ENCODE measurements at regions not wholly inside any gene's neighbourhood (a gene's known extent, or its start where the extent isn't known, plus 50 kb on each side); places are given as distances from the start of the nearest gene placed in this dataset.

DNA sequence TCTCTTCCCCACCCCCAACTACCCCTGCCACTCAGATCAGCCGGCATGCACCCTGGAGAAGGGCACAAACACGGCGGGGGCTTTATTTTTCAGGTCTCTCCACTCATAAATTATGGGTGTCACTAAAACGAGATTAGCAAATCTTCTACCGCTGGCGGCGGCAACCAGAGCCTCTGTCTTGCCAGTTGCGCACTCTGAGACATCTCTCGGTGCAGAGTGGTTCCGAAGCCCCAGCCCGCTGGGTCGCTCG is 125.3 kb upstream of the C11orf58 start:
- CTCF ChIA-PET: interaction anchor here (1.0 to 1.4 kb wide), 2 partner anchors 26 to 1705 kb away, joined by 3 to 5 read pairs; no protein-coding TSS in a partner anchor
- DNase-seq (no peak), ATAC-seq (ENCODE audit: low read depth) (no peak)
- Mint-ChIP-seq H3K9me3 (ENCODE audit: insufficient read depth) (no peaks in the 10 kb centered on the region), H3K27ac (no peak overlapping the region), H3K4me1 (peaks cover 18% of the 10 kb centered on the region), H3K4me3 (peak overlapping the region; percentile 72), H3K27me3 (peaks cover 45% of the 10 kb centered on the region)
- Histone ChIP-seq H3K4me1 (ENCODE audit: control insufficient read depth in 2 of 2, insufficient read depth in 2 of 2, low read length in 2 of 2) (peaks cover 16 to 20% of the 10 kb centered on the region in 2 donors), H3K9ac (ENCODE audit: low read length) (peak overlapping the region; percentile 27), H3K27me3 (replicated peaks in 1 of 4; ENCODE audit: control extremely low read depth in 1 of 4, control insufficient read depth in 3 of 4, insufficient read depth in 4 of 4, low read length in 3 of 4) (peaks cover 2 to 61% (median 51%) of the 10 kb centered on the region in 4 experiments), H2AFZ (ENCODE audit: insufficient read depth, low read depth, low read length, poor library complexity, severe bottlenecking) (peak overlapping the region; percentile 53), H3K9me3 (ENCODE audit: control extremely low read depth in 1 of 3, control insufficient read depth in 2 of 3, insufficient read depth in 1 of 3, low read length in 2 of 3) (peaks cover 0 to 33% (median 0%) of the 10 kb centered on the region in 3 donors), H3K36me3 (replicated peaks in 1 of 2; ENCODE audit: control extremely low read depth in 1 of 2, control insufficient read depth in 1 of 2, extremely low read depth in 1 of 2, insufficient read depth in 2 of 2, low read length in 1 of 2) (no peaks in the 10 kb centered on the region), H3K27ac (ENCODE audit: low read length in 2 of 2) (no peak overlapping the region), H3K4me2 (replicated peaks; ENCODE audit: low read depth, low read length, poor library complexity, severe bottlenecking) (peak overlapping the region; percentile 52), H3K79me2 (ENCODE audit: control insufficient read depth, insufficient read depth, low read length) (no peaks in the 10 kb centered on the region), H3K4me3 (ENCODE audit: control extremely low read depth in 1 of 5, extremely low read depth in 1 of 5, insufficient read depth in 1 of 5, low read depth in 2 of 5, low read length in 4 of 5) (peak overlapping the region in 2 of 5 experiments; percentile 40 to 52), H4K20me1 (ENCODE audit: control insufficient read depth, insufficient read depth, low read length, poor library complexity, severe bottlenecking) (no peaks in the 10 kb centered on the region)
- TF ChIP-seq EZH2 (IDR thresholded peaks at IDR 0.05; ENCODE audit: borderline replicate concordance, insufficient read depth, low read depth, low read length, poor library complexity, severe bottlenecking): peak; percentile 12
- TF ChIP-seq, protein P1, sequence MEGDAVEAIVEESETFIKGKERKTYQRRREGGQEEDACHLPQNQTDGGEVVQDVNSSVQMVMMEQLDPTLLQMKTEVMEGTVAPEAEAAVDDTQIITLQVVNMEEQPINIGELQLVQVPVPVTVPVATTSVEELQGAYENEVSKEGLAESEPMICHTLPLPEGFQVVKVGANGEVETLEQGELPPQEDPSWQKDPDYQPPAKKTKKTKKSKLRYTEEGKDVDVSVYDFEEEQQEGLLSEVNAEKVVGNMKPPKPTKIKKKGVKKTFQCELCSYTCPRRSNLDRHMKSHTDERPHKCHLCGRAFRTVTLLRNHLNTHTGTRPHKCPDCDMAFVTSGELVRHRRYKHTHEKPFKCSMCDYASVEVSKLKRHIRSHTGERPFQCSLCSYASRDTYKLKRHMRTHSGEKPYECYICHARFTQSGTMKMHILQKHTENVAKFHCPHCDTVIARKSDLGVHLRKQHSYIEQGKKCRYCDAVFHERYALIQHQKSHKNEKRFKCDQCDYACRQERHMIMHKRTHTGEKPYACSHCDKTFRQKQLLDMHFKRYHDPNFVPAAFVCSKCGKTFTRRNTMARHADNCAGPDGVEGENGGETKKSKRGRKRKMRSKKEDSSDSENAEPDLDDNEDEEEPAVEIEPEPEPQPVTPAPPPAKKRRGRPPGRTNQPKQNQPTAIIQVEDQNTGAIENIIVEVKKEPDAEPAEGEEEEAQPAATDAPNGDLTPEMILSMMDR (IDR thresholded peaks at IDR 0.05): no peak
- POLR2A ChIA-PET: no interaction called here
- intact Hi-C loops (cut with micrococcal nuclease): no loop called here
- WGBS (ENCODE audit: insufficient coverage): 9% methylated on average over 11 of the region's 13 CpGs

DNA sequence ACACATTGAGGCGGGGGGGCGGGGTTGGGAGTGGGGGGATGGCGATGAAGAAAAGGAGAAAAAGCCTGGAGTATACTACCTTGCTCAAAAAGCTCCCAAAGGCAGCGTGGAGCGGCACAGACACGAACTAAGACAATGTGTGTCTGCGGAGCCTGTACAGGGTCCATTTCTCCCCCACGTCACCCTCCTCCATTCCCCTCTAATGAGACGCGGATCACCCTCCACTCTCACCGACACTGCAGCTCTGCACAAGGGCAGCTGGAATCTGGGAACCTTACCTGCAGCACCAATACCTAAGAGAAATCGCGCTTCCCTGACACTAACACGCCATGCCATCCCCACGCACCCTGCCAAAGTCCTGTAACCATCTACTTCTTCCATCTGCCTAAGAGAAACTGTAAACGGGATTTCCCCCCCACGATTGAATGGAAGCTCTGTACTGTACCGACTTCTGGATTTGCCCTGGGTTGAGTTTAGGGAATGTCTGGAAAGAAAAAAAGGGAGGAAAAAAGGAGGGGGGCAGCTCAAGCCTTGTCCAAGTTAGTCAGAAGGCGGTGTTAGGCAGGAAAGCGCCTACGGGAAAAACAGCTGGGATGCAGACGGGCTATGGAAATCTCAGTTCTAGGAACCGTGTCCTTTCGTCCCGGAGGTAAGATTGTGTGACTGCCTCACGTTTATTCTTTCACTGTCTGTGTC is 125.7 kb upstream of the C11orf58 start:
- peak overlapping the region; percentile 20 for H3K27ac Mint-ChIP-seq

More for the DNA sequence above, 125.7 kb upstream of the C11orf58 start:
- ChIA-PET CTCF (interaction anchor here (1.4 kb wide), 1 partner anchor 26 kb away, joined by 5 read pairs; no protein-coding TSS in a partner anchor), POLR2A (no interaction called here)
- DNase-seq: peak; percentile 16
- peaks cover 0 to 37% (median 0%) of the 10 kb centered on the region in 3 donors for H3K9me3 ChIP-seq (ENCODE audit: control extremely low read depth in 1 of 3, control insufficient read depth in 2 of 3, insufficient read depth in 1 of 3, low read length in 2 of 3)
- ATAC-seq (ENCODE audit: low read depth): no peak
- 4% methylated on average over 19 of the region's 26 CpGs for WGBS (ENCODE audit: insufficient coverage)
- Mint-ChIP-seq H3K27me3 (peaks cover 45% of the 10 kb centered on the region), H3K4me3 (peak overlapping the region; percentile 72), H3K9me3 (ENCODE audit: insufficient read depth) (no peaks in the 10 kb centered on the region), H3K4me1 (peaks cover 18% of the 10 kb centered on the region)
- no peaks in the 10 kb centered on the region for H3K36me3 ChIP-seq (replicated peaks in 1 of 2; ENCODE audit: control extremely low read depth in 1 of 2, control insufficient read depth in 1 of 2, extremely low read depth in 1 of 2, insufficient read depth in 2 of 2, low read length in 1 of 2)
- peak overlapping the region; percentile 53 for H2AFZ ChIP-seq (ENCODE audit: insufficient read depth, low read depth, low read length, poor library complexity, severe bottlenecking)
- no peak overlapping the region for H3K27ac ChIP-seq (ENCODE audit: low read length in 2 of 2)
- H3K27me3 ChIP-seq (replicated peaks in 1 of 4; ENCODE audit: control extremely low read depth in 1 of 4, control insufficient read depth in 3 of 4, insufficient read depth in 4 of 4, low read length in 3 of 4): peaks cover 2 to 66% (median 56%) of the 10 kb centered on the region in 4 experiments
- H3K4me3 ChIP-seq (ENCODE audit: control extremely low read depth in 1 of 5, extremely low read depth in 1 of 5, insufficient read depth in 1 of 5, low read depth in 2 of 5, low read length in 4 of 5): no peak overlapping the region
- H4K20me1 ChIP-seq (ENCODE audit: control insufficient read depth, insufficient read depth, low read length, poor library complexity, severe bottlenecking): no peaks in the 10 kb centered on the region
- peak; percentile 8 for TF ChIP-seq EZH2 (IDR thresholded peaks at IDR 0.05; ENCODE audit: borderline replicate concordance, insufficient read depth, low read depth, low read length, poor library complexity, severe bottlenecking)
- TF ChIP-seq, protein P1 (IDR thresholded peaks at IDR 0.05): no peak
- H3K9ac ChIP-seq (ENCODE audit: low read length): no peak overlapping the region
- intact Hi-C loops (cut with micrococcal nuclease): no loop called here
- H3K79me2 ChIP-seq (ENCODE audit: control insufficient read depth, insufficient read depth, low read length): no peaks in the 10 kb centered on the region
- H3K4me2 ChIP-seq (replicated peaks; ENCODE audit: low read depth, low read length, poor library complexity, severe bottlenecking): no peak overlapping the region
- peaks cover 16 to 25% of the 10 kb centered on the region in 2 donors for H3K4me1 ChIP-seq (ENCODE audit: control insufficient read depth in 2 of 2, insufficient read depth in 2 of 2, low read length in 2 of 2)
